ENCODE measurements at regions not wholly inside any gene's neighbourhood (a gene's known extent, or its start where the extent isn't known, plus 50 kb on each side); places are given as distances from the start of the nearest gene placed in this dataset.

GRCh38 chr4:83716874-83717273 is 181.0 kb downstream of the GPAT3 start:
- no peak for TF ChIP-seq POLR2AphosphoS5 (IDR thresholded peaks at IDR 0.05)
- TF ChIP-seq CTCF (IDR thresholded peaks at IDR 0.05) = no peak
- TF ChIP-seq EP300 (IDR thresholded peaks at IDR 0.05) = no peak
- TF ChIP-seq POLR2A (IDR thresholded peaks at IDR 0.05; ENCODE audit: low read depth) = no peak
- Histone ChIP-seq H3K27ac (replicated peaks in 1 of 4) (no peak overlapping the region), H3K4me1 (no peaks in the 10 kb centered on the region), H3K27me3 (no peaks in the 10 kb centered on the region), H3K9me3 (no peaks in the 10 kb centered on the region), H3K36me3 (no peaks in the 10 kb centered on the region), H3K4me3 (no peak overlapping the region)
- intact Hi-C loops (cut with DNase I) = no loop called here
- DNase-seq (ENCODE audit: extremely low spot score) = no peak

- Histone ChIP-seq H3K27ac (replicated peaks in 1 of 4) (no peak overlapping the region), H3K36me3 (no peaks in the 10 kb centered on the region), H3K4me1 (no peaks in the 10 kb centered on the region), H3K9me3 (no peaks in the 10 kb centered on the region), H3K27me3 (no peaks in the 10 kb centered on the region), H3K4me3 (no peak overlapping the region)
- intact Hi-C loops (cut with DNase I) = no loop called here
- DNase-seq (ENCODE audit: extremely low spot score) = no peak
- TF ChIP-seq EP300 (IDR thresholded peaks at IDR 0.05) (no peak), POLR2AphosphoS5 (IDR thresholded peaks at IDR 0.05) (no peak), POLR2A (IDR thresholded peaks at IDR 0.05; ENCODE audit: low read depth) (no peak), CTCF (IDR thresholded peaks at IDR 0.05) (no peak)
These were observed 177.0 kb downstream of the GPAT3 start for GRCh38 chr4:83712890-83713289.

GRCh38 chr4:83709627-83710026 is 173.7 kb downstream of the GPAT3 start:
- Histone ChIP-seq H3K4me3 (no peak overlapping the region), H3K4me1 (no peaks in the 10 kb centered on the region), H3K27ac (replicated peaks in 1 of 4) (no peak overlapping the region), H3K36me3 (no peaks in the 10 kb centered on the region), H3K27me3 (no peaks in the 10 kb centered on the region), H3K9me3 (no peaks in the 10 kb centered on the region)
- intact Hi-C loops (cut with DNase I) = no loop called here
- no peak for TF ChIP-seq EP300 (IDR thresholded peaks at IDR 0.05)
- no peak for TF ChIP-seq POLR2AphosphoS5 (IDR thresholded peaks at IDR 0.05)
- no peak for TF ChIP-seq POLR2A (IDR thresholded peaks at IDR 0.05; ENCODE audit: low read depth)
- no peak for TF ChIP-seq CTCF (IDR thresholded peaks at IDR 0.05)
- 81% methylated on average over 7 of the region's 7 CpGs for WGBS
- DNase-seq (ENCODE audit: extremely low spot score) = no peak

GRCh38 chr4:83708500-83709175 is 172.7 kb downstream of the GPAT3 start:
- TF ChIP-seq POLR2AphosphoS5 (IDR thresholded peaks at IDR 0.05) = no peak
- no peak for TF ChIP-seq EP300 (IDR thresholded peaks at IDR 0.05)
- no peak for TF ChIP-seq POLR2A (IDR thresholded peaks at IDR 0.05; ENCODE audit: low read depth)
- TF ChIP-seq CTCF (IDR thresholded peaks at IDR 0.05) = no peak
- no peak for DNase-seq (ENCODE audit: extremely low spot score)
- Histone ChIP-seq H3K27me3 (no peaks in the 10 kb centered on the region), H3K4me3 (no peak overlapping the region), H3K27ac (replicated peaks in 1 of 4) (no peak overlapping the region), H3K4me1 (no peaks in the 10 kb centered on the region), H3K36me3 (no peaks in the 10 kb centered on the region), H3K9me3 (no peaks in the 10 kb centered on the region)
- WGBS = 74% methylated on average over 6 of the region's 6 CpGs
- intact Hi-C loops (cut with DNase I) = no loop called here

GRCh38 chr4:83704786-83705185 is 168.9 kb downstream of the GPAT3 start:
- no peak overlapping the region for H3K4me3 ChIP-seq
- H3K36me3 ChIP-seq = no peaks in the 10 kb centered on the region
- no peaks in the 10 kb centered on the region for H3K27me3 ChIP-seq
- 89% methylated on average over 2 of the region's 2 CpGs for WGBS
- TF ChIP-seq POLR2AphosphoS5 (IDR thresholded peaks at IDR 0.05) = no peak
- no peak for TF ChIP-seq EP300 (IDR thresholded peaks at IDR 0.05)
- no peak for TF ChIP-seq POLR2A (IDR thresholded peaks at IDR 0.05; ENCODE audit: low read depth)
- no peak for TF ChIP-seq CTCF (IDR thresholded peaks at IDR 0.05)
- no peak for DNase-seq (ENCODE audit: extremely low spot score)
- no peaks in the 10 kb centered on the region for H3K4me1 ChIP-seq
- intact Hi-C loops (cut with DNase I) = no loop called here
- no peak overlapping the region for H3K27ac ChIP-seq (replicated peaks in 1 of 4)
- H3K9me3 ChIP-seq = peaks cover 0 to 21% (median 3%) of the 10 kb centered on the region in 4 donors
